ENCODE measurements at regions not wholly inside any gene's neighbourhood (a gene's known extent, or its start where the extent isn't known, plus 50 kb on each side); places are given as distances from the start of the nearest gene placed in this dataset.
"Not testable (repeated sequence)": the region's sequence is repeated elsewhere in the genome, so short reads cannot be mapped to it uniquely, and the experiment has no call there.

- TF ChIP-seq, protein P1, sequence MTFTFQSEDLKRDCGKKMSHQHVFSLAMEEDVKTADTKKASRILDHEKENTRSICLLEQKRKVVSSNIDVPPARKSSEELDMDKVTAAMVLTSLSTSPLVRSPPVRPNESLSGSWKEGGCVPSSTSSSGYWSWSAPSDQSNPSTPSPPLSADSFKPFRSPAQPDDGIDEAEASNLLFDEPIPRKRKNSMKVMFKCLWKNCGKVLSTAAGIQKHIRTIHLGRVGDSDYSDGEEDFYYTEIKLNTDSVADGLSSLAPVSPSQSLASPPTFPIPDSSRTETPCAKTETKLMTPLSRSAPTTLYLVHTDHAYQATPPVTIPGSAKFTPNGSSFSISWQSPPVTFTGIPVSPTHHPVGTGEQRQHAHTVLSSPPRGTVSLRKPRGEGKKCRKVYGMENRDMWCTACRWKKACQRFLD (tag by site-specific recombination; IDR thresholded peaks at IDR 0.05): no peak
- TF ChIP-seq ZNF664 (tag by site-specific recombination; IDR thresholded peaks at IDR 0.05) (no peak), ZNF843 (tag by site-specific recombination; IDR thresholded peaks at IDR 0.05) (no peak)
These were observed 94.0 kb upstream of the ABCA1 start (continued) for GRCh38 chr9:105021917-105022316.

GRCh38 chr9:105022545-105022944 is 94.6 kb upstream of the ABCA1 start:
- H3K4me1 ChIP-seq (ENCODE audit: control insufficient read depth, insufficient read depth, low read length); H3K27ac ChIP-seq (ENCODE audit: extremely low read depth, low read depth, low read length); H3K36me3 ChIP-seq (ENCODE audit: control insufficient read depth in 2 of 2, insufficient read depth in 1 of 2, low read length in 2 of 2); H3K4me3 ChIP-seq (ENCODE audit: low read depth, low read length); H3K9me3 ChIP-seq (ENCODE audit: control insufficient read depth, insufficient read depth, low read depth, low read length): not testable (repeated sequence)
- CTCF ChIA-PET: interaction anchor here (1.2 kb wide), 1 partner anchor 27 kb away, joined by 3 read pairs; no protein-coding TSS in a partner anchor
- POLR2A ChIA-PET: interaction anchor here (0.6 kb wide), 1 partner anchor 96 kb away, joined by 3 read pairs; no protein-coding TSS in a partner anchor

DNA sequence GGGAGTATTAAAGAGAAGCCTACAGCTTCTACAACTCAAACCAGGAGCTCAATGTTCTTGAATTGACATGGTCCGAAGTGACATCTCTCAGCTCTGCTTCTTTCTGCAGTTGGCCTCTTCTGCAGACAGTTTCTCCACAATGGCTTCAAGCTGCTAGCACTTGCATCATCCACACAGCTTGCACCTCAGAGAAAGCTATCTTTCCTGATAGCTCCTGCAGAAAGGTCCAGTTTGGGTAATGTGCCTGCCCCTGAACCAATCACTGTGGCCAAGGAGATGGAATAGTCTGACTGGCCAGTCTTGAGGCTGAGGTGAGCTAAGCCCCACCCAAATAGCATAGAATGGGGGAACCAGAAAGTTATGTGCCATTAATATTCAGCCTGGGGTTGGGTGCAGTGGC is 95.8 kb upstream of the ABCA1 start:
- no peaks in the 10 kb centered on the region for H3K36me3 ChIP-seq (ENCODE audit: control insufficient read depth in 2 of 2, insufficient read depth in 1 of 2, low read length in 2 of 2)
- CTCF ChIA-PET: interaction anchor here (0.7 kb wide), 2 partner anchors 133 to 157 kb away, joined by 3 to 4 read pairs; no protein-coding TSS in a partner anchor
- TF ChIP-seq ZNF324 (tag by site-specific recombination; IDR thresholded peaks at IDR 0.05) (no peak), HOXC10 (CRISPR knock-in tag; IDR thresholded peaks at IDR 0.05) (no peak), ZNF175 (tag by site-specific recombination; IDR thresholded peaks at IDR 0.05) (no peak), ZNF292 (tag by site-specific recombination; IDR thresholded peaks at IDR 0.05; ENCODE audit: borderline replicate concordance, low read depth) (no peak), ZNF202 (tag by site-specific recombination; IDR thresholded peaks at IDR 0.05; ENCODE audit: borderline replicate concordance) (no peak), KLF16 (tag by site-specific recombination; IDR thresholded peaks at IDR 0.05) (no peak), ZNF16 (tag by site-specific recombination; IDR thresholded peaks at IDR 0.05; ENCODE audit: low read depth) (no peak), YY2 (tag by site-specific recombination; IDR thresholded peaks at IDR 0.05) (no peak), ZNF530 (tag by site-specific recombination; IDR thresholded peaks at IDR 0.05; ENCODE audit: low read depth) (no peak), ZNF10 (tag by site-specific recombination; IDR thresholded peaks at IDR 0.05) (no peak), ZNF302 (tag by site-specific recombination; IDR thresholded peaks at IDR 0.05; ENCODE audit: low read depth) (no peak)
- TF ChIP-seq, protein P2, sequence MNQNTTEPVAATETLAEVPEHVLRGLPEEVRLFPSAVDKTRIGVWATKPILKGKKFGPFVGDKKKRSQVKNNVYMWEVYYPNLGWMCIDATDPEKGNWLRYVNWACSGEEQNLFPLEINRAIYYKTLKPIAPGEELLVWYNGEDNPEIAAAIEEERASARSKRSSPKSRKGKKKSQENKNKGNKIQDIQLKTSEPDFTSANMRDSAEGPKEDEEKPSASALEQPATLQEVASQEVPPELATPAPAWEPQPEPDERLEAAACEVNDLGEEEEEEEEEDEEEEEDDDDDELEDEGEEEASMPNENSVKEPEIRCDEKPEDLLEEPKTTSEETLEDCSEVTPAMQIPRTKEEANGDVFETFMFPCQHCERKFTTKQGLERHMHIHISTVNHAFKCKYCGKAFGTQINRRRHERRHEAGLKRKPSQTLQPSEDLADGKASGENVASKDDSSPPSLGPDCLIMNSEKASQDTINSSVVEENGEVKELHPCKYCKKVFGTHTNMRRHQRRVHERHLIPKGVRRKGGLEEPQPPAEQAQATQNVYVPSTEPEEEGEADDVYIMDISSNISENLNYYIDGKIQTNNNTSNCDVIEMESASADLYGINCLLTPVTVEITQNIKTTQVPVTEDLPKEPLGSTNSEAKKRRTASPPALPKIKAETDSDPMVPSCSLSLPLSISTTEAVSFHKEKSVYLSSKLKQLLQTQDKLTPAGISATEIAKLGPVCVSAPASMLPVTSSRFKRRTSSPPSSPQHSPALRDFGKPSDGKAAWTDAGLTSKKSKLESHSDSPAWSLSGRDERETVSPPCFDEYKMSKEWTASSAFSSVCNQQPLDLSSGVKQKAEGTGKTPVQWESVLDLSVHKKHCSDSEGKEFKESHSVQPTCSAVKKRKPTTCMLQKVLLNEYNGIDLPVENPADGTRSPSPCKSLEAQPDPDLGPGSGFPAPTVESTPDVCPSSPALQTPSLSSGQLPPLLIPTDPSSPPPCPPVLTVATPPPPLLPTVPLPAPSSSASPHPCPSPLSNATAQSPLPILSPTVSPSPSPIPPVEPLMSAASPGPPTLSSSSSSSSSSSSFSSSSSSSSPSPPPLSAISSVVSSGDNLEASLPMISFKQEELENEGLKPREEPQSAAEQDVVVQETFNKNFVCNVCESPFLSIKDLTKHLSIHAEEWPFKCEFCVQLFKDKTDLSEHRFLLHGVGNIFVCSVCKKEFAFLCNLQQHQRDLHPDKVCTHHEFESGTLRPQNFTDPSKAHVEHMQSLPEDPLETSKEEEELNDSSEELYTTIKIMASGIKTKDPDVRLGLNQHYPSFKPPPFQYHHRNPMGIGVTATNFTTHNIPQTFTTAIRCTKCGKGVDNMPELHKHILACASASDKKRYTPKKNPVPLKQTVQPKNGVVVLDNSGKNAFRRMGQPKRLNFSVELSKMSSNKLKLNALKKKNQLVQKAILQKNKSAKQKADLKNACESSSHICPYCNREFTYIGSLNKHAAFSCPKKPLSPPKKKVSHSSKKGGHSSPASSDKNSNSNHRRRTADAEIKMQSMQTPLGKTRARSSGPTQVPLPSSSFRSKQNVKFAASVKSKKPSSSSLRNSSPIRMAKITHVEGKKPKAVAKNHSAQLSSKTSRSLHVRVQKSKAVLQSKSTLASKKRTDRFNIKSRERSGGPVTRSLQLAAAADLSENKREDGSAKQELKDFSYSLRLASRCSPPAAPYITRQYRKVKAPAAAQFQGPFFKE (tag by site-specific recombination; IDR thresholded peaks at IDR 0.05; ENCODE audit: borderline replicate concordance): no peak
- TF ChIP-seq, protein P3, sequence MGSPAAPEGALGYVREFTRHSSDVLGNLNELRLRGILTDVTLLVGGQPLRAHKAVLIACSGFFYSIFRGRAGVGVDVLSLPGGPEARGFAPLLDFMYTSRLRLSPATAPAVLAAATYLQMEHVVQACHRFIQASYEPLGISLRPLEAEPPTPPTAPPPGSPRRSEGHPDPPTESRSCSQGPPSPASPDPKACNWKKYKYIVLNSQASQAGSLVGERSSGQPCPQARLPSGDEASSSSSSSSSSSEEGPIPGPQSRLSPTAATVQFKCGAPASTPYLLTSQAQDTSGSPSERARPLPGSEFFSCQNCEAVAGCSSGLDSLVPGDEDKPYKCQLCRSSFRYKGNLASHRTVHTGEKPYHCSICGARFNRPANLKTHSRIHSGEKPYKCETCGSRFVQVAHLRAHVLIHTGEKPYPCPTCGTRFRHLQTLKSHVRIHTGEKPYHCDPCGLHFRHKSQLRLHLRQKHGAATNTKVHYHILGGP (tag by site-specific recombination; IDR thresholded peaks at IDR 0.05): no peak
- TF ChIP-seq, protein P1 (tag by site-specific recombination; IDR thresholded peaks at IDR 0.05): no peak
- no peak overlapping the region for H3K4me3 ChIP-seq (ENCODE audit: low read depth, low read length)
- H3K27ac ChIP-seq (ENCODE audit: extremely low read depth, low read depth, low read length): no peak overlapping the region
- H3K9me3 ChIP-seq (ENCODE audit: control insufficient read depth, insufficient read depth, low read depth, low read length): no peaks in the 10 kb centered on the region
- no peaks in the 10 kb centered on the region for H3K4me1 ChIP-seq (ENCODE audit: control insufficient read depth, insufficient read depth, low read length)
- POLR2A ChIA-PET: interaction anchor here (0.8 kb wide), 1 partner anchor 160 kb away, joined by 3 read pairs; no protein-coding TSS in a partner anchor
